SK-N-SH (cell line): ENCODE measurements at regions not wholly inside any gene's neighbourhood (a gene's known extent, or its start where the extent isn't known, plus 50 kb on each side); places are given as distances from the start of the nearest gene placed in this dataset.

Source experiments
- CTCF ChIA-PET: fragments of 300-600, 350-600 bp; formaldehyde crosslinking; extraction: SDS; loops from one replicate; lab custom pipeline; 2021; lab: Yijun Ruan, JAX
- POLR2A ChIA-PET: fragments of 350-600 bp; sonication (Branson Sonifier 250); formaldehyde crosslinking; extraction: SDS; loops from one replicate; lab custom pipeline; 2020; ENCODE audit warnings: antibody characterized with exemption, inconsistent platforms; lab: Yijun Ruan, JAX
- DNase-seq: peaks from one replicate; pipeline ENCODE4 v3.0.0; 2012
- H2AFZ ChIP-seq: fragments of 200-600 bp; sonication (generic); 2 replicates; pipeline ENCODE4 v1.8.1; 2016; ENCODE audit warnings: antibody characterized with exemption, mild to moderate bottlenecking, low read depth
- H3F3A ChIP-seq: fragments of 200-600 bp; sonication (generic); replicated peaks from 2 replicates; pipeline ENCODE3; 2016; ENCODE audit warnings: antibody characterized with exemption, mild to moderate bottlenecking; ENCODE audit not compliant: insufficient read depth
- H3K27ac ChIP-seq, 2 experiments: fragments of 200-500 bp in 1 of 2; fragments of 200-600 bp in 1 of 2; sonication (Bioruptor generic) in 1 of 2; sonication (generic), shearing (Covaris generic) in 1 of 2; 2 replicates each; pipeline versions ENCODE4 v1.5.1 to v1.6.1; 2014 to 2016; ENCODE audit warnings: low read depth in 2 of 2, inconsistent platforms in 1 of 2, low read length in 1 of 2, mild to moderate bottlenecking in 1 of 2, mixed read lengths in 1 of 2
- H3K27me3 ChIP-seq: fragments of 200-600 bp; sonication (generic), shearing (Covaris generic); 2 replicates; pipeline ENCODE4 v1.6.1; 2016; ENCODE audit warnings: mixed run types; ENCODE audit not compliant: insufficient read depth
- H3K36me3 ChIP-seq, 2 experiments: fragments of 200-500 bp in 1 of 2; fragments of 200-600 bp in 1 of 2; sonication (Bioruptor generic) in 1 of 2; sonication (generic) in 1 of 2; replicated peaks in 1 of 2; 2 replicates each; pipeline versions ENCODE3 to v1.5.1; 2014 to 2016; ENCODE audit warnings: low read length in 1 of 2, mild to moderate bottlenecking in 1 of 2; ENCODE audit not compliant: insufficient read depth in 2 of 2, control insufficient read depth in 1 of 2
- H3K4me1 ChIP-seq, 2 experiments: fragments of 200-500 bp in 1 of 2; fragments of 200-600 bp in 1 of 2; sonication (Bioruptor generic) in 1 of 2; sonication (generic), shearing (Covaris generic) in 1 of 2; 2 replicates each; pipeline versions ENCODE4 v1.5.1 to v1.6.1; 2014 to 2016; ENCODE audit warnings: low read depth in 1 of 2, low read length in 1 of 2, mixed run types in 1 of 2; ENCODE audit not compliant: insufficient read depth in 2 of 2, control insufficient read depth in 1 of 2
- H3K4me2 ChIP-seq: fragments of 200-600 bp; sonication (generic), shearing (Covaris generic); 2 replicates; pipeline ENCODE4 v1.6.1; 2017; ENCODE audit warnings: mixed run types
- H3K4me3 ChIP-seq, 2 experiments: fragments of 200-500 bp in 1 of 2; fragments of 200-600 bp in 1 of 2; sonication (Bioruptor generic) in 1 of 2; sonication (generic), shearing (Covaris generic) in 1 of 2; 2 replicates each; pipeline versions ENCODE4 v1.5.1 to v1.8.1; 2014 to 2016; ENCODE audit warnings: low read depth in 2 of 2, inconsistent platforms in 1 of 2, low read length in 1 of 2, mild to moderate bottlenecking in 1 of 2, mixed read lengths in 1 of 2, moderate library complexity in 1 of 2
- H3K79me2 ChIP-seq: fragments of 200-600 bp; sonication (generic); 2 replicates; pipeline ENCODE4 v1.8.1; 2017; ENCODE audit warnings: mild to moderate bottlenecking; ENCODE audit not compliant: insufficient read depth
- H3K9ac ChIP-seq: fragments of 200-600 bp; sonication (generic); 2 replicates; pipeline ENCODE4 v1.6.1; 2017; ENCODE audit warnings: mixed run types
- H3K9me2 ChIP-seq: fragments of 200-600 bp; sonication (generic); 2 replicates; pipeline ENCODE4 v1.6.1; 2017; ENCODE audit warnings: mixed run types
- H3K9me3 ChIP-seq: fragments of 200-600 bp; sonication (generic); 2 replicates; pipeline ENCODE4 v1.6.1; 2017; ENCODE audit warnings: mixed run types, mild to moderate bottlenecking, moderate library complexity
- H4K20me1 ChIP-seq: fragments of 200-600 bp; sonication (generic); 2 replicates; pipeline ENCODE4 v1.6.1; 2017; ENCODE audit warnings: mild to moderate bottlenecking, mixed run types; ENCODE audit not compliant: insufficient read depth
- ELF1 ChIP-seq: IDR thresholded peaks from 2 replicates; pipeline ENCODE4 v1.4.0; 2012
- EZH2phosphoT487 ChIP-seq: fragments of 200-600 bp; sonication (generic); IDR thresholded peaks from 2 replicates; pipeline ENCODE4 v1.6.1; 2017; ENCODE audit warnings: low read depth, mixed run types, mild to moderate bottlenecking, antibody characterized with exemption, moderate library complexity, borderline replicate concordance
- MEF2A ChIP-seq: IDR thresholded peaks from 2 replicates; pipeline ENCODE4 v1.4.0; 2012; ENCODE audit warnings: low read depth, borderline replicate concordance
- MXI1 ChIP-seq: IDR thresholded peaks from 2 replicates; pipeline ENCODE4 v1.6.1; 2012; ENCODE audit warnings: mild to moderate bottlenecking, low read depth, low read length, improper control_type of control experiment
- RFX5 ChIP-seq: IDR thresholded peaks from 2 replicates; pipeline ENCODE4 v1.6.1; 2012; ENCODE audit warnings: mild to moderate bottlenecking, improper control_type of control experiment, low read length
- RXRA ChIP-seq: IDR thresholded peaks from 2 replicates; pipeline ENCODE4 v1.4.0; 2012; ENCODE audit warnings: low read depth, mild to moderate bottlenecking, borderline replicate concordance
- YY1 ChIP-seq: IDR thresholded peaks from 2 replicates; pipeline ENCODE4 v1.4.0; 2012; ENCODE audit warnings: low read depth, mild to moderate bottlenecking
- WGBS: methylation state at CpG from one replicate; pipeline ENCODE4 v1.1.6; 2017; ENCODE audit warnings: low lambda C conversion rate; 5-methylcytosine and 5-hydroxymethylcytosine counted together
- TF ChIP-seq, protein P1 (sequence below): IDR thresholded peaks from 2 replicates; pipeline ENCODE4 v1.4.0; 2012; ENCODE audit warnings: low read depth, borderline replicate concordance
- TF ChIP-seq, protein P2 (sequence below): fragments of 200-600 bp; sonication (generic); IDR thresholded peaks from 2 replicates; pipeline ENCODE4 v1.6.1; 2017; ENCODE audit warnings: antibody characterized with exemption, mild to moderate bottlenecking, moderate library complexity

DNA sequence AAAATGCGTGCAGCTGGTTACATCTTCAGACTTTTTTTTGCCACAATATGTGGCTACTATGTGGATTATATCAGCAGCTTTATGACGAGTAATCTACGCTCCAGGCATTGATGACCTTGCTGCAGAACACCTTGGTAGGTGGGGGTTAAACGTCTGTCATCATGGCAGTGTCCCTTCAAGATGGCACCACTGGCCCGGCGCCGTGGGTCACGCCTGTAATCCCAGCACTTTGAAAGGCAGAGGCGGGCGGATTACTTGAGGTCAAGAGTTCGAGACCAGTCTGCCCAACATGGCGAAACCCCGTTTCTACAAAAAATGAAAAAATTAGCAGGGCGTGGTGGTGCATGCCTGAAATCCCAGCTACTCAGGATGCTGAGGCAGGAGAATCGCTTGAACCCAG lies 177.5 kb downstream of the AEBP2 start:
- ChIA-PET POLR2A (no interaction called here), CTCF (no interaction called here)
- 90% methylated on average over 13 of the region's 15 CpGs for WGBS

DNA sequence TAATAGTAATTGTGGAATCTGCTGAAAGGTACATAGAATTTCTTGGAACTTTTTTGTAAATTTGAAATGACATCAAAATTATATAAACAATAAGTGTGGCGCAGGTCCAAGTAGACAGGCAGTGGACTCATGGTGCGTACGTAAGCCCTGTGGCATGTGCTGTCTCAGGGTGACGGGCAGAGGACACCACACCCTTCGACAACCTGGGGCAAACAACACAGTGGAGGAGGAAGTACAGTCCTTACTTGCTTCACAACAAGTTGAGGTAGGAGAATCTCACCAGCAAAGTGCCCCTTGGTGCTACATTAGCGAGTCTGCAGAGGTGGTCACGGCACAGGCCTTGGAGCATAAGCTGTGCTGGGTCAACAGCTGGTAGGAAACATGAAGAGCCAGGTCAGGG lies 180.9 kb downstream of the AEBP2 start:
- H3K4me1 ChIP-seq, result peaks cover 0 to 4% of the 10 kb centered on the region in 2 experiments; a peak in 2 of 4 replicates
- WGBS, result 87% methylated on average over 7 of the region's 7 CpGs
- POLR2A ChIA-PET, result no interaction called here
- no peak overlapping the region for H3K27ac ChIP-seq
- no peaks in the 10 kb centered on the region for H3K27me3 ChIP-seq
- H3K9me3 ChIP-seq, result no peaks in the 10 kb centered on the region
- H3K4me2 ChIP-seq, result no peak overlapping the region
- H3K9ac ChIP-seq, result no peak overlapping the region
- H3K36me3 ChIP-seq, result no peaks in the 10 kb centered on the region
- H3K79me2 ChIP-seq, result no peaks in the 10 kb centered on the region
- H3F3A ChIP-seq, result peaks cover 7% of the 10 kb centered on the region
- no peak overlapping the region for H2AFZ ChIP-seq
- no peaks in the 10 kb centered on the region for H3K9me2 ChIP-seq
- TF ChIP-seq RXRA, result no peak
- TF ChIP-seq, protein P1, sequence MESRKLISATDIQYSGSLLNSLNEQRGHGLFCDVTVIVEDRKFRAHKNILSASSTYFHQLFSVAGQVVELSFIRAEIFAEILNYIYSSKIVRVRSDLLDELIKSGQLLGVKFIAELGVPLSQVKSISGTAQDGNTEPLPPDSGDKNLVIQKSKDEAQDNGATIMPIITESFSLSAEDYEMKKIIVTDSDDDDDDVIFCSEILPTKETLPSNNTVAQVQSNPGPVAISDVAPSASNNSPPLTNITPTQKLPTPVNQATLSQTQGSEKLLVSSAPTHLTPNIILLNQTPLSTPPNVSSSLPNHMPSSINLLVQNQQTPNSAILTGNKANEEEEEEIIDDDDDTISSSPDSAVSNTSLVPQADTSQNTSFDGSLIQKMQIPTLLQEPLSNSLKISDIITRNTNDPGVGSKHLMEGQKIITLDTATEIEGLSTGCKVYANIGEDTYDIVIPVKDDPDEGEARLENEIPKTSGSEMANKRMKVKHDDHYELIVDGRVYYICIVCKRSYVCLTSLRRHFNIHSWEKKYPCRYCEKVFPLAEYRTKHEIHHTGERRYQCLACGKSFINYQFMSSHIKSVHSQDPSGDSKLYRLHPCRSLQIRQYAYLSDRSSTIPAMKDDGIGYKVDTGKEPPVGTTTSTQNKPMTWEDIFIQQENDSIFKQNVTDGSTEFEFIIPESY, result no peak
- TF ChIP-seq, all 33 proteins: peak for 0
- CTCF ChIA-PET, result no interaction called here
- H4K20me1 ChIP-seq, result no peaks in the 10 kb centered on the region
- no peak overlapping the region for H3K4me3 ChIP-seq
- no peak for DNase-seq

More for the DNA sequence above, 177.5 kb downstream of the AEBP2 start:
- no peak for TF ChIP-seq MEF2A
- no peak for TF ChIP-seq MXI1
- TF ChIP-seq EZH2phosphoT487, result no peak
- no peak for TF ChIP-seq YY1
- TF ChIP-seq ELF1, result no peak
- TF ChIP-seq, protein P2, sequence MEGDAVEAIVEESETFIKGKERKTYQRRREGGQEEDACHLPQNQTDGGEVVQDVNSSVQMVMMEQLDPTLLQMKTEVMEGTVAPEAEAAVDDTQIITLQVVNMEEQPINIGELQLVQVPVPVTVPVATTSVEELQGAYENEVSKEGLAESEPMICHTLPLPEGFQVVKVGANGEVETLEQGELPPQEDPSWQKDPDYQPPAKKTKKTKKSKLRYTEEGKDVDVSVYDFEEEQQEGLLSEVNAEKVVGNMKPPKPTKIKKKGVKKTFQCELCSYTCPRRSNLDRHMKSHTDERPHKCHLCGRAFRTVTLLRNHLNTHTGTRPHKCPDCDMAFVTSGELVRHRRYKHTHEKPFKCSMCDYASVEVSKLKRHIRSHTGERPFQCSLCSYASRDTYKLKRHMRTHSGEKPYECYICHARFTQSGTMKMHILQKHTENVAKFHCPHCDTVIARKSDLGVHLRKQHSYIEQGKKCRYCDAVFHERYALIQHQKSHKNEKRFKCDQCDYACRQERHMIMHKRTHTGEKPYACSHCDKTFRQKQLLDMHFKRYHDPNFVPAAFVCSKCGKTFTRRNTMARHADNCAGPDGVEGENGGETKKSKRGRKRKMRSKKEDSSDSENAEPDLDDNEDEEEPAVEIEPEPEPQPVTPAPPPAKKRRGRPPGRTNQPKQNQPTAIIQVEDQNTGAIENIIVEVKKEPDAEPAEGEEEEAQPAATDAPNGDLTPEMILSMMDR, result no peak
- no peak for TF ChIP-seq RFX5
- no peaks in the 10 kb centered on the region for H4K20me1 ChIP-seq
- H3K79me2 ChIP-seq, result no peaks in the 10 kb centered on the region
- DNase-seq, result no peak
- H3K4me2 ChIP-seq, result no peak overlapping the region
- no peak overlapping the region for H3K4me3 ChIP-seq
- no peak overlapping the region for H3K27ac ChIP-seq
- no peaks in the 10 kb centered on the region for H3K27me3 ChIP-seq
- H3F3A ChIP-seq, result peaks cover 7% of the 10 kb centered on the region
- H3K4me1 ChIP-seq, result no peaks in the 10 kb centered on the region; a peak in 1 of 4 replicates
- 0 out of 2 replicates have a peak, but pooled peaks cover 2% of the 10 kb centered on the region for H3K9me2 ChIP-seq
- no peaks in the 10 kb centered on the region for H3K36me3 ChIP-seq
- no peak overlapping the region for H3K9ac ChIP-seq
- H3K9me3 ChIP-seq, result no peaks in the 10 kb centered on the region
- no peak overlapping the region for H2AFZ ChIP-seq
